Neural cell (in vitro differentiated cells): ENCODE measurements at regions not wholly inside any gene's neighbourhood (a gene's known extent, or its start where the extent isn't known, plus 50 kb on each side); places are given as distances from the start of the nearest gene placed in this dataset.

ENCODE experiments used
- EP300 ChIP-seq: fragments of 450-650 bp; conservative IDR thresholded peaks from 2 replicates; pipeline ENCODE4 v1.6.1; 2014; ENCODE audit warnings: antibody characterized with exemption, mild to moderate bottlenecking, moderate library complexity; ENCODE audit not compliant: poor library complexity, severe bottlenecking
- EZH2 ChIP-seq: fragments of 200-600, 300-800 bp; shearing (Covaris generic), sonication (generic); IDR thresholded peaks from 2 replicates; pipeline ENCODE4 v1.6.1; 2014; ENCODE audit warnings: antibody characterized with exemption, low read length, borderline replicate concordance, mild to moderate bottlenecking; ENCODE audit not compliant: insufficient read depth, poor library complexity, severe bottlenecking
- MXI1 ChIP-seq: fragments of 450-650 bp; conservative IDR thresholded peaks from 2 replicates; pipeline ENCODE4 v1.6.1; 2014; ENCODE audit warnings: antibody characterized with exemption, mild to moderate bottlenecking; ENCODE audit not compliant: poor library complexity, severe bottlenecking
- POLR2AphosphoS5 ChIP-seq: IDR thresholded peaks from 2 replicates; pipeline ENCODE4 v1.6.1; 2012
- SMC3 ChIP-seq: fragments of 450-650 bp; conservative IDR thresholded peaks from 2 replicates; pipeline ENCODE4 v1.6.1; 2014; ENCODE audit warnings: antibody characterized with exemption, mild to moderate bottlenecking, moderate library complexity; ENCODE audit not compliant: poor library complexity
- TAF1 ChIP-seq: IDR thresholded peaks from 2 replicates; pipeline ENCODE4 v1.6.1; 2012; ENCODE audit warnings: low read depth
- TF ChIP-seq, protein P1 (sequence below): fragments of 450-650 bp; IDR thresholded peaks from 2 replicates; pipeline ENCODE4 v1.5.1; 2014; ENCODE audit warnings: antibody characterized with exemption, mild to moderate bottlenecking, moderate library complexity; ENCODE audit not compliant: poor library complexity, severe bottlenecking
- TF ChIP-seq, protein P2 (sequence below): IDR thresholded peaks from 2 replicates; pipeline ENCODE4 v1.6.1; 2012; ENCODE audit warnings: borderline replicate concordance

DNA sequence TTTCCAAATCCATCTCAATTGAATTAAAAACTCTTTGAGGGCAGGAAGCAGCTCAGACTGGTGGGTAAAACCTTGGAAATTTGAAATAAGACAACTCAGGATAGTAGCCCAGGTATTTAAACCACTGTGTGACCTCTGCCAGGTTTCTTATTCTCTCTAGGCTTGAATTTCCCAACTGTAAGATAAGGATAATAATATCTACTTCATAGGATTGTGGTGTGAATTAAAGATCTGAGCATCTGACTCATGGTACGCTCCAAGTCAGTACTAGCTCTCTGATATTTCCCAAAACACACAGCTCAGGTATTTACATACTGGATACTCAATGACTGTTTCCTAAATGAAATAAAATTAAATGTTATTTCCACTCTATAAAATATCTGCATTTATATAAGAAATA is 337.2 kb downstream of the LTN1 start:
- TF ChIP-seq, protein P1, sequence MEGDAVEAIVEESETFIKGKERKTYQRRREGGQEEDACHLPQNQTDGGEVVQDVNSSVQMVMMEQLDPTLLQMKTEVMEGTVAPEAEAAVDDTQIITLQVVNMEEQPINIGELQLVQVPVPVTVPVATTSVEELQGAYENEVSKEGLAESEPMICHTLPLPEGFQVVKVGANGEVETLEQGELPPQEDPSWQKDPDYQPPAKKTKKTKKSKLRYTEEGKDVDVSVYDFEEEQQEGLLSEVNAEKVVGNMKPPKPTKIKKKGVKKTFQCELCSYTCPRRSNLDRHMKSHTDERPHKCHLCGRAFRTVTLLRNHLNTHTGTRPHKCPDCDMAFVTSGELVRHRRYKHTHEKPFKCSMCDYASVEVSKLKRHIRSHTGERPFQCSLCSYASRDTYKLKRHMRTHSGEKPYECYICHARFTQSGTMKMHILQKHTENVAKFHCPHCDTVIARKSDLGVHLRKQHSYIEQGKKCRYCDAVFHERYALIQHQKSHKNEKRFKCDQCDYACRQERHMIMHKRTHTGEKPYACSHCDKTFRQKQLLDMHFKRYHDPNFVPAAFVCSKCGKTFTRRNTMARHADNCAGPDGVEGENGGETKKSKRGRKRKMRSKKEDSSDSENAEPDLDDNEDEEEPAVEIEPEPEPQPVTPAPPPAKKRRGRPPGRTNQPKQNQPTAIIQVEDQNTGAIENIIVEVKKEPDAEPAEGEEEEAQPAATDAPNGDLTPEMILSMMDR: no peak
- TF ChIP-seq SMC3 (no peak), MXI1 (no peak), EP300 (no peak), EZH2 (no peak), TAF1 (no peak), POLR2AphosphoS5 (no peak)
- TF ChIP-seq, protein P2, sequence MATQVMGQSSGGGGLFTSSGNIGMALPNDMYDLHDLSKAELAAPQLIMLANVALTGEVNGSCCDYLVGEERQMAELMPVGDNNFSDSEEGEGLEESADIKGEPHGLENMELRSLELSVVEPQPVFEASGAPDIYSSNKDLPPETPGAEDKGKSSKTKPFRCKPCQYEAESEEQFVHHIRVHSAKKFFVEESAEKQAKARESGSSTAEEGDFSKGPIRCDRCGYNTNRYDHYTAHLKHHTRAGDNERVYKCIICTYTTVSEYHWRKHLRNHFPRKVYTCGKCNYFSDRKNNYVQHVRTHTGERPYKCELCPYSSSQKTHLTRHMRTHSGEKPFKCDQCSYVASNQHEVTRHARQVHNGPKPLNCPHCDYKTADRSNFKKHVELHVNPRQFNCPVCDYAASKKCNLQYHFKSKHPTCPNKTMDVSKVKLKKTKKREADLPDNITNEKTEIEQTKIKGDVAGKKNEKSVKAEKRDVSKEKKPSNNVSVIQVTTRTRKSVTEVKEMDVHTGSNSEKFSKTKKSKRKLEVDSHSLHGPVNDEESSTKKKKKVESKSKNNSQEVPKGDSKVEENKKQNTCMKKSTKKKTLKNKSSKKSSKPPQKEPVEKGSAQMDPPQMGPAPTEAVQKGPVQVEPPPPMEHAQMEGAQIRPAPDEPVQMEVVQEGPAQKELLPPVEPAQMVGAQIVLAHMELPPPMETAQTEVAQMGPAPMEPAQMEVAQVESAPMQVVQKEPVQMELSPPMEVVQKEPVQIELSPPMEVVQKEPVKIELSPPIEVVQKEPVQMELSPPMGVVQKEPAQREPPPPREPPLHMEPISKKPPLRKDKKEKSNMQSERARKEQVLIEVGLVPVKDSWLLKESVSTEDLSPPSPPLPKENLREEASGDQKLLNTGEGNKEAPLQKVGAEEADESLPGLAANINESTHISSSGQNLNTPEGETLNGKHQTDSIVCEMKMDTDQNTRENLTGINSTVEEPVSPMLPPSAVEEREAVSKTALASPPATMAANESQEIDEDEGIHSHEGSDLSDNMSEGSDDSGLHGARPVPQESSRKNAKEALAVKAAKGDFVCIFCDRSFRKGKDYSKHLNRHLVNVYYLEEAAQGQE: no peak
